GM12873 (cell line): ENCODE measurements at regions not wholly inside any gene's neighbourhood (a gene's known extent, or its start where the extent isn't known, plus 50 kb on each side); places are given as distances from the start of the nearest gene placed in this dataset.

Experiments
- TF ChIP-seq, protein P1 (sequence below): IDR thresholded peaks from 2 replicates; pipeline ENCODE4 v1.5.1; 2012; ENCODE audit warnings: low read depth, mild to moderate bottlenecking, moderate library complexity, low read length, control low read depth; ENCODE audit not compliant: insufficient read depth; ENCODE audit errors: missing control alignments

DNA sequence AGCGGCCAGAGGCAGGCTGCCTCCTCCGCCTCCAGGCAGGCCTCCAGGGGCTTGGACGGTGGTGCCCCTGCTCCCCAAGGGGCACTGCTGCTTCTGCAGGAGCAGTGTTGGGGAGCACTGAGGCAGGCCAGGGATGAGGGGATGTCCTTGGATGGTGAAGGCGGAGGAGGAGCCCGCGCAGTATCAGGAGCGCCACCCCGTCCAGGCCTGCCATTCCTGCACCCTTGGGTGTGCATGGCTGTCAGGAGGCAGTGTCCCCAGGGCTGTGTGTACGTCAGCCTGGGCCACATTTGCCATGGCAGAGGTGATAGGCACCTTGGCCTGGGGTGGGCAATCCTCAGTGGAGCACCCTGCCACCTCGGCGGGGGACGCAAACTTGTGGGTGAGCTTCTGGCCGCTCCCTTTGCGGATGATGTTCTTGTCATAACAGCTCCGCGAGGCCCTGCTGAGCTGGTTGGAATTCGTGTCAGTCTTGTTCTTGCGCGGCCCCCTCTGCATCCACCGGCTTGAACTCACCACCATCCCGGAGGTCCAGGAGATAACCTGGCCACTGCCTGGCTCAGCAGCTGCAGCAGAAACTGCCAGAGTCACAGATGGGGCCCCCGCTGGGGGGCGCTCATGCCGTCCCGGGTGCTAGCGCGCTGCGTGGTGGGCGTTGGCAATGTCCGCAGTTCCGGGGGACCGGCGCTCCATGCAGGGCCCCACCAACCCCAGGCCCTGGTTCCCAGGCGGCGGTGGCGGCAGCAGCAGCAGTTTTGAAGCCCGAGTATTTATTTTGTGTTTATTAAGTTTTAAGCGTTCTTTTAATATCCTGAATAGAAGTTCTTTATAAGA is 182.3 kb upstream of the ADCY1 start:
- TF ChIP-seq, protein P1, sequence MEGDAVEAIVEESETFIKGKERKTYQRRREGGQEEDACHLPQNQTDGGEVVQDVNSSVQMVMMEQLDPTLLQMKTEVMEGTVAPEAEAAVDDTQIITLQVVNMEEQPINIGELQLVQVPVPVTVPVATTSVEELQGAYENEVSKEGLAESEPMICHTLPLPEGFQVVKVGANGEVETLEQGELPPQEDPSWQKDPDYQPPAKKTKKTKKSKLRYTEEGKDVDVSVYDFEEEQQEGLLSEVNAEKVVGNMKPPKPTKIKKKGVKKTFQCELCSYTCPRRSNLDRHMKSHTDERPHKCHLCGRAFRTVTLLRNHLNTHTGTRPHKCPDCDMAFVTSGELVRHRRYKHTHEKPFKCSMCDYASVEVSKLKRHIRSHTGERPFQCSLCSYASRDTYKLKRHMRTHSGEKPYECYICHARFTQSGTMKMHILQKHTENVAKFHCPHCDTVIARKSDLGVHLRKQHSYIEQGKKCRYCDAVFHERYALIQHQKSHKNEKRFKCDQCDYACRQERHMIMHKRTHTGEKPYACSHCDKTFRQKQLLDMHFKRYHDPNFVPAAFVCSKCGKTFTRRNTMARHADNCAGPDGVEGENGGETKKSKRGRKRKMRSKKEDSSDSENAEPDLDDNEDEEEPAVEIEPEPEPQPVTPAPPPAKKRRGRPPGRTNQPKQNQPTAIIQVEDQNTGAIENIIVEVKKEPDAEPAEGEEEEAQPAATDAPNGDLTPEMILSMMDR, result no peak

DNA sequence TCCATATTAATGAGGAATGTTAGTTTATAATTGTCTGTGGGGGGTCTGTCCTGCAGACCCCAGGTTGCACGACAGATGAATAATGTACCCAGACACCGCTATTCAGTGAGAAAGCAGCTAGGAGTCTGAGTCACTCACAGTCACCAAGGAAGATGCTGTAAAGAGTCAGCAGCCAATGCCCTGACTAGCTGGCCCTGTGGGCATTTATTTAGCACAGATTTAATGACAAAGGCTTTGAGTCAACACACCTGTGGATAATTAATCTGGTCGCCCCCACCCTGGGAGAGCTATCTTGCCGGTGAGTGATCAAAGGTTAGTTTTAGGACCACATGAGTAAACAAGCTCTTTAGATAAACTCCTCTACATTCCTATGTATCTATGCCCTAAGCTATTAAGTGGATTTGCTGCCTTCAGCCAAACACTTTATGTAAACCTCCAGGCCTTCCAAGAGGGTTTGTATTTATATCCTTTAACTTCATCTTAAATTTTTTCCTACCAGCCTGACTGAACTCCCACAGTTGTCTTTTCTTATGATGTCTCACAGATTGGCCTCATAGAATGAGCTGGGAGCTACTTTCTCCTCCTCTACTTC is 180.0 kb upstream of the ADCY1 start:
- TF ChIP-seq, protein P1, result no peak

DNA sequence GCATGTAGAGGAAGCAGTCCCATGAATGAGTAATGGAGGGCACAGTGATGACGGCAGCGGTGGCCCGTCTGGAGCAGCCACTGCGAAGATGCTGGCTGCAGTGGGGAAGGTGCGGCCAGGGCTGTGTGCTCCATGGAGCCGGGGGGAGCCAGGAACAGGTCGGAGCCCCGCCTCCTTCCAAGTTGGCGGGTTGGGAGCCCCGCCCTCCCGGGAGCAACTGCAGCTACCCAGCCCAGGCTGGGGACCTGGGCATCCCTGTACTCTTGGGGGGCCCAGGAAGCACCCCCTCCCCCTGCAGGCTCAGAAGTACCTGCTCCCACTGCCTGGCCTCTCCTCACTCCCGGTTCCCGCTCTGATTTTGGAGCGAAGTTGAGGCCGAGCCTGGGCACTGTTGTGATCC is 175.1 kb upstream of the ADCY1 start:
- TF ChIP-seq, protein P1, result no peak

DNA sequence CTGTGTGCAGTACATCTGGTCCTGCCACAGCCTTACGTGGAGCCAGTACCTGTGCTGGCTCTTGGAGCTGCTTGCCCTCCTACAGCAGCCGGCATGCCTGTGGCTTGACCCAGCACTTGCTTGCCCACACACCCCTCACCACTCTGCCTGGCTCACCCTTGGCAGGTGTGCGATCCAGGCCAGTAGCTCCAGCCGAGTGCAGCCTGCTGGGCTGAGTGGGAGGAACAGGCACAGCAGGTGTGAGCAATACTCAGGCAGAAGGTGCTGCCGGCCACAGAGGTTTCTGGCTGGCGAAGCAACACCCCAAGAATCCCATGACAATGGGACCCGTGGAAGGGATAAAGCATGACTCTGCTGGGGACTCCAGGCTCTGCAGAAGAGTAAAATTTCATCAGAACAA is 173.5 kb upstream of the ADCY1 start:
- TF ChIP-seq, protein P1, result no peak

DNA sequence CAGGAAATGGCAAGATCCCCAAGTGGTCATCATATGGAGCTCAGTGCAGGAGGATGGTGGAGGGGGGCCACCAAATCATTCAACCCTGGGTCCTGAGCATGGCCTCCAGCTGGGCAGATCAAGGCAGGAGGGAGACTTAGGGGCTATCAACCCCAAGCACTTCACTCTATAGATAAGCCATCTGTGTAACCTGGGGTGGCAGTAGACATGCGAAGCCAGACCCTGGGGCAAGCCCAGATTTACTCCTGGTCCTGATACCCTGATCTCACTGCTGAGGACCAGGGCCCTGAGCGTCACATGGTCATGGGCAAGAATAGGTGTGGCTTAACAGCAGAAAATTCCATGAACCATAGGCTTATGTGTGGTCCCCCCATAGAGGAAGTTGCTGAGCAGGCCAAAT is 173.0 kb upstream of the ADCY1 start:
- TF ChIP-seq, protein P1, result no peak

DNA sequence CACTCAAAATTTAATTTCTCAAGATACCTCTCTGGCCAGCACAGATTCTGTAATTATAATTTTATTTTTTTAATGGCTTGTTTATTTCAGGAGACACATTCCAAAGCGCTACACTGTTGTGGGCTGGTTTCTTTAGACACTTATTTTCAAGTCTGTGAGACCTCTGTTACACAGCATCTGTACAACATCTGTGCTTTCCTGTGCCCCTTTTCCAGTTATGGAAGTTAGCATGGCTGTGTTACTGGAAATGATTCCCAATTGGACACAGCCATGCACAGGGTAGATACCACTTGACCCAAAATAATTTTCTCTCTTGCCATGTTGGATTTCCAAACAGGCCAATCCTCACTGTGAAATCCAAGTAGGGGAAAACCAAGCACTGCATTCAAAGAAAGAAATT is 172.3 kb upstream of the ADCY1 start:
- TF ChIP-seq, protein P1, result no peak

DNA sequence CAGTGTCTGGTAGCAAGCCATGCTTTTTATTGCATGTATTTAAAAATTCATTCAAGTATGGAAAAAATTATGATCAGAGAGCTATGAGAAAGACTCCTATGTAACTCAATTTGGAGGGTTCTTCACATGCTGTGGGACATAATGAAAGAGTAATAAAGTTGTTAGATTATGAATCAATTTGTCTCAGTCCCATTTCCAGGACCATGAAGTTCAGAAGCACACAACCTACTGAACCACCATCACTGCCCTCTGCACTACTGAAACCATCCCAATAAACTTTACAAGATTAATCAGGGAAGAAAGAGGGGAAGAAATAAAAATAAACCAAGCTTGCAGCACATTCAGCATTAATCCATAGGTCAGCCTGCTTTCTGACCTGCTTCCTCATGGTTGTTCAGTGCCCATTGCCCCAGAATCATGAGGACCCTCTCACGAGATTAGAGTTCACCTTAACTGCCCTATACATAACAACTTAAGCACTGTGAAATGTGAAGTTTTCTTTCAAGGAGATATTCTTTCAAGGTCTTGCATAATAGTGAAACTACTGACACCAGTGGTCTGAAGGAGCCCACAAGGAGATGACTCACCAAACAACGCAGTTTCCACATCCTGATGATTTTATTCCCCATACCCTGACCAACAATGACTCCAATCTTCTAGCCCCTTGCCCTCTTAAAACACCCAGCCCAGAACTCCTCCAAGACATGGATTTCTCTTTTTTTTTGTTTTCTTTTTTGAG is 171.5 kb upstream of the ADCY1 start:
- TF ChIP-seq, protein P1, result no peak
